ENCODE measurements at regions not wholly inside any gene's neighbourhood (a gene's known extent, or its start where the extent isn't known, plus 50 kb on each side); places are given as distances from the start of the nearest gene placed in this dataset.

GRCh38 chr4:129455482-129455881 lies 359.5 kb downstream of the C4orf33 start:
- H3K4me3 ChIP-seq (ENCODE audit: control insufficient read depth, low read depth, low read length), result no peak overlapping the region
- DNase-seq (ENCODE audit: low read depth), result no peak
- no peak for TF ChIP-seq CTCF (IDR thresholded peaks at IDR 0.05; ENCODE audit: control insufficient read depth, insufficient read depth, low read depth, low read length, missing control alignments)

DNA sequence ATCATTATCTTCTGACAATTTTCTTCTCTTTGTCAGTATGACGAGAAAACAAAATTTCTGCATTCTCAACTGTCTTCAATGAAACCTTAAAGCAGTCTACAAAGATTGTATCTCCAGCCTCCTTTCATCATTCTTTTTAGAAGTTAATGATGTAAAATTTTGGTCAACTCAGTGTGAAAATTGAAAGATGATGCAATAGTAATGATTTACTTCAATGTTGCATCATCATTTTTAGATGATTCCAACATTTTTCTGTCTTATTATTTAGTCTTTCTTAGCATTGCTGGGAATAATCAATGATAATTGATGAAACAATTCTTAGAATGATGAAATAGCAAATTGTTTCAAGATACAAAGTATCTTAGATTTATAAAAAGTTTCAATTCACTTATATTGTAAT lies 372.7 kb downstream of the C4orf33 start:
- no peak for DNase-seq (ENCODE audit: low read depth)
- no peak overlapping the region for H3K4me3 ChIP-seq (ENCODE audit: control insufficient read depth, low read depth, low read length)
- no peak for TF ChIP-seq CTCF (IDR thresholded peaks at IDR 0.05; ENCODE audit: control insufficient read depth, insufficient read depth, low read depth, low read length, missing control alignments)

- no peak overlapping the region for H3K4me3 ChIP-seq (ENCODE audit: control insufficient read depth, low read depth, low read length)
- DNase-seq (ENCODE audit: low read depth), result no peak
- TF ChIP-seq CTCF (IDR thresholded peaks at IDR 0.05; ENCODE audit: control insufficient read depth, insufficient read depth, low read depth, low read length, missing control alignments), result no peak
These were observed 378.7 kb downstream of the C4orf33 start for GRCh38 chr4:129474698-129475097.

DNA sequence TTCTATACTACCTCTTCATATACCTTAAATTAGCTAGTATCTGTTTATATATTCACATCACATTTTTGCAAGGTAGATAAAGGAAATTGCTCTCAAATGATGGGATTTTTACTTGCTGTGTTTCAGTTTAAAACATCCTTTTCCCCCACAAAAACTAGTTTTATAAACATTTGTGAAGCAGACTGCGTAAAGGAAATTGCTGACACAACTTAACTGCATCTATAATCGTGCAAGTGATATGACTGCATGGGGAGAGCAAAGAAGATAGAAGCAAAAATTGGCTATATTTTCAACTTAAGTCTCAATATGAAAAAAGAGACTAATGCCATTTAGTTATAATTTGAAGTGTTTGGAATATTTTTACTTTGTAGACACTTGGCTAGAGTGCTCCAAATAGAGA lies 385.2 kb downstream of the C4orf33 start:
- DNase-seq (ENCODE audit: low read depth), result no peak
- TF ChIP-seq CTCF (IDR thresholded peaks at IDR 0.05; ENCODE audit: control insufficient read depth, insufficient read depth, low read depth, low read length, missing control alignments), result no peak
- H3K4me3 ChIP-seq (ENCODE audit: control insufficient read depth, low read depth, low read length), result no peak overlapping the region

DNA sequence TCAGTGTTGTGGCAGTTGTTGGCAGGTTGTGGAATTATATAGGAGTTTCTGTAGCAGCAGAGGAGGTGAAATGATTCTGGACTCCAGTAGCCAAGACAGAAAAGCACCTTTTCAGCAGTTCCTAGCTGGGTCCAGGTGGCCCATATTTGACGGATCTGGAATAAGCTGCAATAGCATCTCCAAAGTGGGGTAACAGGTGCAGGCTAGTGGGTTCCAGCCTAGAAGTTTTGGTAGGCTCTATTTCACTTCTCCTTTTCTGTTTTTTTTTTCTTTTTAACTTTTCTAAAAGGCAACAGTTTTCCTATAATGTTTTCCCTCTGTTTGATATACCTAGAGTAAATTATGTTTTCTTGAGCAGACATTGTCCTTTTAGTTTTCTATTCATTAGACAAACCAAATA lies 392.5 kb downstream of the C4orf33 start:
- DNase-seq (ENCODE audit: low read depth), result no peak
- TF ChIP-seq CTCF (IDR thresholded peaks at IDR 0.05; ENCODE audit: control insufficient read depth, insufficient read depth, low read depth, low read length, missing control alignments), result no peak

GRCh38 chr4:129490516-129490915 lies 394.6 kb downstream of the C4orf33 start:
- DNase-seq (ENCODE audit: low read depth), result no peak

More for the DNA sequence above, 392.5 kb downstream of the C4orf33 start:
- H3K4me3 ChIP-seq (ENCODE audit: control insufficient read depth, low read depth, low read length), result no peak overlapping the region

More at GRCh38 chr4:129490516-129490915, 394.6 kb downstream of the C4orf33 start:
- no peak overlapping the region for H3K4me3 ChIP-seq (ENCODE audit: control insufficient read depth, low read depth, low read length)
- TF ChIP-seq CTCF (IDR thresholded peaks at IDR 0.05; ENCODE audit: control insufficient read depth, insufficient read depth, low read depth, low read length, missing control alignments), result no peak
